ENCODE measurements at regions not wholly inside any gene's neighbourhood (a gene's known extent, or its start where the extent isn't known, plus 50 kb on each side); places are given as distances from the start of the nearest gene placed in this dataset.

DNA sequence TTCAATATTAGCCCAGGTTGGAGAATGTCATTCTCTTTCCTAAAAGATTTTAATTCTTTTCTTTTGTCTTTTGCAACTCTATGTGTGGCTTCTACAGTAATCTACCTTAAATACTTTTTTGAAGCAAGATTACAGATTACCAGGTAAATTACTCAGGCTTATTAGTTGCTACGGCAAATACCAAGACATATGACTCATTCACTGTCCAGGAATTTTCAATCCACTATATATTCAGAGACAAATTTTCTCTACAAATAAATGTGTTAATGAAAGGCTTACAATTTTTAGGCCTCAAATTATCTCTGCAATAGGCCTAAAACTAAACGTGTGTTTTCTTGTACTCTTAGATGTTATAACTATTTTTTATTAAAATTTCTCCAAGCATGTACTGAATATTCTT lies 631.3 kb downstream of the DIAPH3 start:
- TF ChIP-seq POLR2AphosphoS5 (IDR thresholded peaks at IDR 0.05; ENCODE audit: low read depth, low read length) (no peak), POLR2A (IDR thresholded peaks at IDR 0.05; ENCODE audit: low read depth, low read length) (no peak), TAF1 (IDR thresholded peaks at IDR 0.05; ENCODE audit: borderline replicate concordance, low read depth, low read length) (no peak)

All from GM12892 (cell line).